NT2/D1 (cell line): ENCODE measurements at regions not wholly inside any gene's neighbourhood (a gene's known extent, or its start where the extent isn't known, plus 50 kb on each side); places are given as distances from the start of the nearest gene placed in this dataset.

Experiments
- DNase-seq: peaks from one replicate; pipeline ENCODE4 v3.0.0-alpha.2; 2011; ENCODE audit warnings: low read depth, low spot score
- H3K27me3 ChIP-seq: 2 replicates; pipeline ENCODE4 v1.6.0; 2011; ENCODE audit warnings: mild to moderate bottlenecking; ENCODE audit not compliant: insufficient read length, insufficient read depth
- H3K36me3 ChIP-seq: 2 replicates; pipeline ENCODE4 v1.6.1; 2011; ENCODE audit warnings: mild to moderate bottlenecking, low read length, mixed read lengths; ENCODE audit not compliant: insufficient read depth, insufficient read length
- H3K4me1 ChIP-seq: 2 replicates; pipeline ENCODE4 v1.5.1; 2011; ENCODE audit not compliant: insufficient read depth, insufficient read length
- H3K4me3 ChIP-seq: 2 replicates; pipeline ENCODE4 v1.5.1; 2011; ENCODE audit warnings: low read depth; ENCODE audit not compliant: insufficient read length
- H3K9ac ChIP-seq: 2 replicates; pipeline ENCODE4 v1.6.0; 2011; ENCODE audit warnings: low read depth; ENCODE audit not compliant: insufficient read length
- H3K9me3 ChIP-seq: 2 replicates; pipeline ENCODE4 v1.5.1; 2011; ENCODE audit warnings: mild to moderate bottlenecking, low read length; ENCODE audit not compliant: insufficient read depth
- SUZ12 ChIP-seq: IDR thresholded peaks from 2 replicates; pipeline ENCODE4 v1.6.1; 2011; ENCODE audit not compliant: insufficient read length, insufficient read depth; ENCODE audit errors: extremely low read depth
- YY1 ChIP-seq: IDR thresholded peaks from 2 replicates; pipeline ENCODE4 v1.6.1; 2011; ENCODE audit not compliant: insufficient read length, insufficient read depth
- ZNF274 ChIP-seq: IDR thresholded peaks from 2 replicates; pipeline ENCODE4 v1.6.1; 2011; ENCODE audit warnings: mild to moderate bottlenecking, low read depth, low read length

GRCh38 chr3:80994085-80994665 lies 767.3 kb downstream of the GBE1 start:
- no peak for TF ChIP-seq YY1
- TF ChIP-seq SUZ12: no peak
- no peak for TF ChIP-seq ZNF274
- DNase-seq: no peak
- no peaks in the 10 kb centered on the region for H3K27me3 ChIP-seq
- H3K4me1 ChIP-seq: no peaks in the 10 kb centered on the region
- H3K9ac ChIP-seq: no peak overlapping the region
- H3K36me3 ChIP-seq: no peaks in the 10 kb centered on the region
- no peak overlapping the region for H3K4me3 ChIP-seq
- no peaks in the 10 kb centered on the region for H3K9me3 ChIP-seq

GRCh38 chr3:80993241-80993945 lies 768.1 kb downstream of the GBE1 start:
- Histone ChIP-seq H3K4me1 (no peaks in the 10 kb centered on the region), H3K4me3 (no peak overlapping the region), H3K9ac (no peak overlapping the region), H3K9me3 (no peaks in the 10 kb centered on the region), H3K27me3 (no peaks in the 10 kb centered on the region), H3K36me3 (no peaks in the 10 kb centered on the region)
- no peak for DNase-seq
- TF ChIP-seq YY1: no peak
- no peak for TF ChIP-seq ZNF274
- TF ChIP-seq SUZ12: no peak

DNA sequence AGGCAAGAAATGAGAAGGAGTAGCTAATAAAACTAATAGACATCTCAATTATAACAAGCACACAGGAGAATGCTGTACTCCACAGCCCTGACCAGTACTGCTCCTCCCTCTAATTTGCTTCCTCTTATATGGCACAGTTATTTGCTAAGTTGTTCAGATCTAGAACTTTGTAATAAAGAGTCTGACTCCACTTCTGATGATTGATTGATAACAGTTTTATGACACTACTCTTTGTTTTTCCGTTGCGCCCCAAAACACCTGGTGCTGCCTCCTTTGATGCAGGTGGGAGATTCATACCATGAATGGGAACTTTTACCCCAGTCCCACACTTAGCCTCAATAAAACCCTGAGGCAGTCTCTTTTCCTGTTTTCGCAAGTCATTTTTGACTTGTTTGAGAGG lies 777.7 kb downstream of the GBE1 start:
- Histone ChIP-seq H3K4me3 (no peak overlapping the region), H3K9ac (no peak overlapping the region), H3K4me1 (no peaks in the 10 kb centered on the region), H3K27me3 (no peaks in the 10 kb centered on the region), H3K9me3 (no peaks in the 10 kb centered on the region), H3K36me3 (no peaks in the 10 kb centered on the region)
- DNase-seq: no peak
- TF ChIP-seq YY1 (no peak), SUZ12 (no peak)

- Histone ChIP-seq H3K4me1 (no peaks in the 10 kb centered on the region), H3K36me3 (no peaks in the 10 kb centered on the region), H3K4me3 (no peak overlapping the region), H3K27me3 (no peaks in the 10 kb centered on the region), H3K9me3 (no peaks in the 10 kb centered on the region), H3K9ac (no peak overlapping the region)
- no peak for DNase-seq
- TF ChIP-seq ZNF274: no peak
- no peak for TF ChIP-seq SUZ12
Observed at GRCh38 chr3:80978216-80978969, 783.1 kb downstream of the GBE1 start.

DNA sequence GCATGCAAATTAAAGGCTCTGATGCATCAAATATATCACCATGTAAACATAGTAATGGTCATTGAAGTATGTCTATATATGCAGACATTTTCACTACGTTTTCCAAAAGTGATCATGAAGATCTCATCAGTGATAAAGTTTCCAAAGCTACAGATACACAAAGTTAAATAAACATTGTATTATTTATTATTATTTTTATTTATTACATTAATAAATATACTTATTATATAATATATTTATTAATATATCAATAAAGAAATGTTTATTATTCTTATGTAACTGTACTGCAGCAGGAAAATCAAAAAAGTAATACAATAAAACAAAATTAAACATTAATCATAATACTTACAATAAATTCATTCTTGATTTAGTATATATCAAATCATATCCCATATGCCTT lies 791.2 kb downstream of the GBE1 start:
- Histone ChIP-seq H3K9ac (no peak overlapping the region), H3K4me3 (no peak overlapping the region), H3K27me3 (no peaks in the 10 kb centered on the region), H3K4me1 (no peaks in the 10 kb centered on the region), H3K9me3 (0 out of 2 replicates have a peak, but pooled peaks cover 4% of the 10 kb centered on the region), H3K36me3 (no peaks in the 10 kb centered on the region)
- TF ChIP-seq SUZ12 (no peak), ZNF274 (no peak), YY1 (no peak)
- DNase-seq: no peak

GRCh38 chr3:80929576-80929975 lies 831.9 kb downstream of the GBE1 start:
- no peak overlapping the region for H3K9ac ChIP-seq
- no peaks in the 10 kb centered on the region for H3K36me3 ChIP-seq
- no peaks in the 10 kb centered on the region for H3K27me3 ChIP-seq
- no peak for DNase-seq
- peaks cover 18% of the 10 kb centered on the region for H3K9me3 ChIP-seq
- H3K4me3 ChIP-seq: no peak overlapping the region
- no peaks in the 10 kb centered on the region for H3K4me1 ChIP-seq
- TF ChIP-seq SUZ12 (no peak), ZNF274 (no peak), YY1 (no peak)

DNA sequence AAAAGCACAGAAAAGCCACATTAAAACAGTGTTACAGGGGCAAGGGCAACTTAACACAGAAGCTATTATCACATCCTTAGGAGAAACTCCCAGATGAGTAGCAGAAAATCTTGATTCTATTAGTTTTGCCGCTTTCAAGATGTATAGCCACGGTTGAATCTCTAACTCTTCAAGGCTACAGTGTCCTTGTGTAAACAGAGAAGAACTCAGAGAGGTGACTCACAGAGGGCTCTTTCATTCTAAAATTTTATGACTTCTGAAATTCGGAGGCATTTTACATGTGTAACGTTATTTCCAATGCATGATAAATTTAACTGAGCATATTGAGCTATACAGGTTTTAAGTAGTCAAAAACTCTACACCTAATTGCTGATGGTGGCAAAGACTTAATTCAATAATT lies 846.6 kb downstream of the GBE1 start:
- no peak for TF ChIP-seq SUZ12
- TF ChIP-seq YY1: no peak
- TF ChIP-seq ZNF274: no peak
- no peaks in the 10 kb centered on the region for H3K27me3 ChIP-seq
- no peaks in the 10 kb centered on the region for H3K36me3 ChIP-seq
- DNase-seq: no peak
- no peaks in the 10 kb centered on the region for H3K9me3 ChIP-seq
- H3K4me3 ChIP-seq: no peak overlapping the region
- H3K4me1 ChIP-seq: no peaks in the 10 kb centered on the region
- H3K9ac ChIP-seq: no peak overlapping the region
